Heart left ventricle (tissue), 16 donors: ENCODE measurements at regions not wholly inside any gene's neighbourhood (a gene's known extent, or its start where the extent isn't known, plus 50 kb on each side); places are given as distances from the start of the nearest gene placed in this dataset.
A peak's percentile ranks its signal among the peaks of the same experiment; 100 is the strongest.

Source experiments
- ATAC-seq, 4 donors: fragments of 200-7000 bp; cut with Tn5 transposase; one replicate each; pipeline ENCODE4 v1.9.1; 2020 to 2022; ENCODE audit warnings: moderate library complexity in 4 of 4, mild to moderate bottlenecking in 3 of 4, moderate number of reproducible peaks in 1 of 4
- DNase-seq, 5 donors: peaks; one replicate each; pipeline ENCODE4 v3.0.0-alpha.2; 2020
- H3K27ac ChIP-seq, 12 donors: fragments of 200-600 bp; sonication (generic) in 4 of 12; one replicate each; pipeline versions ENCODE4 v1.5.0 to v1.8.0; 2016 to 2022; ENCODE audit warnings: mild to moderate bottlenecking in 2 of 12
- H3K27me3 ChIP-seq, 9 donors: fragments of 200-600 bp; sonication (generic) in 2 of 9; one replicate each; pipeline versions ENCODE4 v1.5.1 to v1.8.0; 2016 to 2022; ENCODE audit warnings: mild to moderate bottlenecking in 3 of 9
- H3K36me3 ChIP-seq, 9 donors: fragments of 200-600 bp; sonication (generic) in 2 of 9; one replicate each; pipeline versions ENCODE4 v1.5.0 to v1.8.0; 2018 to 2022; ENCODE audit warnings: mild to moderate bottlenecking in 2 of 9
- H3K4me1 ChIP-seq, 12 donors: fragments of 200-600 bp; sonication (generic) in 4 of 12; one replicate each; pipeline versions ENCODE4 v1.5.0 to v1.8.0; 2016 to 2022; ENCODE audit warnings: mild to moderate bottlenecking in 3 of 12
- H3K4me3 ChIP-seq, 12 donors: fragments of 200-600 bp; sonication (generic) in 4 of 12; one replicate each; pipeline versions ENCODE4 v1.5.0 to v1.8.0; 2017 to 2022; ENCODE audit warnings: mild to moderate bottlenecking in 9 of 12, moderate library complexity in 4 of 12
- H3K9me3 ChIP-seq, 12 donors: fragments of 200-600 bp; sonication (generic) in 4 of 12; one replicate each; pipeline versions ENCODE4 v1.5.0 to v1.8.0; 2016 to 2022; ENCODE audit warnings: mild to moderate bottlenecking in 1 of 12
- CTCF ChIP-seq, 12 donors: fragments of 200-600 bp; sonication (generic) in 4 of 12; IDR thresholded peaks; one replicate each; pipeline versions ENCODE4 v1.5.0 to v1.8.0; 2018 to 2022; ENCODE audit warnings: antibody characterized with exemption in 12 of 12, mild to moderate bottlenecking in 5 of 12
- POLR2A ChIP-seq, 2 donors: fragments of 450-650 bp; IDR thresholded peaks; one replicate each; pipeline ENCODE4 v1.6.1; 2017; ENCODE audit warnings: antibody characterized with exemption in 2 of 2, mild to moderate bottlenecking in 2 of 2, moderate library complexity in 2 of 2
- whole genome bisulfite sequencing, 4 donors: extraction: QIAGEN DNeasy Blood & Tissue Kit in 2 of 4; methylation state at CpG; one replicate each; pipeline versions ENCODE4 v1.1.5 to v1.1.7; 2013 to 2018; 5-methylcytosine and 5-hydroxymethylcytosine counted together
- intact Hi-C, 10 donors: fragments of 100-400 bp; cut with DNase I; formaldehyde crosslinking; loops; one replicate each; pipeline versions ENCODE4 v1.11.1 to v1.14.2; 2022
- donor health status: ischemic (EF 13 %, LVEDD 7.1; RV severe dilation, severe dysfunction).
- donor health status: healthy with polysubstance abuse.
- donor health status: DM: no; HTN: yes; CAD: no.
- donor health status: DM: no; HTN: no; CAD: no.
- donor health status: ischemic (EF 25% LVEDD 6.9; RV normal size, moderate dysfunction).
- donor health status: ischemic (EF 25% LVEDD 5.7; RV mildly dilated, moderate dysfunction).
- donor health status: healthy.
- donor health status: DM: yes; HTN: yes; CAD: no.
- donor health status: ischemic (EF 35%, LVEDD 5.7; RV mildly dilated, moderate dysfunction).
- donor health status: nonischemic (EF 11% LVEDD 7.7; RV severe dilation, severe dysfunction).
- donor health status: DM: yes; HTN: yes; CAD: no.
- donor health status: PGD.
- donor health status: ischemic (EF 29% LVEDD 5.4; RV normal size, mild dysfunction).
- donor health status: nonischemic (EF 23%, LVEDD 6.1; RV moderate dilation, normal function).

- ATAC-seq (no peak), DNase-seq (peak in 1 of 5 donors; percentile 13)
- no peak overlapping the region for H3K4me3 ChIP-seq
- H3K9me3 ChIP-seq: no peaks in the 10 kb centered on the region
- intact Hi-C loops: no loop called here
- H3K4me1 ChIP-seq: peaks cover 0 to 4% (median 0%) of the 10 kb centered on the region in 12 donors
- TF ChIP-seq CTCF (IDR thresholded peaks at IDR 0.05): no peak
- no peak for TF ChIP-seq POLR2A (IDR thresholded peaks at IDR 0.05)
- 38 to 55% (median 51%) methylated on average over 4 of the region's 4 CpGs for WGBS, 4 donors
- no peak overlapping the region for H3K27ac ChIP-seq
- H3K27me3 ChIP-seq: no peaks in the 10 kb centered on the region
- no peaks in the 10 kb centered on the region for H3K36me3 ChIP-seq
These were observed 344.7 kb upstream of the RGMB start for GRCh38 chr5:98428806-98429205.

GRCh38 chr5:98432378-98432777 is 341.1 kb upstream of the RGMB start:
- no peak for DNase-seq
- no peaks in the 10 kb centered on the region for H3K36me3 ChIP-seq
- H3K9me3 ChIP-seq: no peaks in the 10 kb centered on the region
- WGBS, 4 donors: 43 to 62% (median 51%) methylated on average over 3 of the region's 3 CpGs
- TF ChIP-seq CTCF (IDR thresholded peaks at IDR 0.05) (no peak), POLR2A (IDR thresholded peaks at IDR 0.05) (no peak)
- H3K27ac ChIP-seq: no peak overlapping the region
- intact Hi-C loops: no loop called here
- no peaks in the 10 kb centered on the region for H3K27me3 ChIP-seq
- no peak overlapping the region for H3K4me3 ChIP-seq
- no peaks in the 10 kb centered on the region for H3K4me1 ChIP-seq
- ATAC-seq: no peak

GRCh38 chr5:98433022-98433421 is 340.4 kb upstream of the RGMB start:
- no peaks in the 10 kb centered on the region for H3K27me3 ChIP-seq
- WGBS, 4 donors: 36 to 55% (median 41%) methylated on average over 2 of the region's 2 CpGs
- TF ChIP-seq POLR2A (IDR thresholded peaks at IDR 0.05) (no peak), CTCF (IDR thresholded peaks at IDR 0.05) (no peak)
- H3K4me3 ChIP-seq: no peak overlapping the region
- H3K27ac ChIP-seq: no peak overlapping the region
- ATAC-seq (peak in 1 of 4 donors; percentile 55), DNase-seq (no peak)
- H3K9me3 ChIP-seq: no peaks in the 10 kb centered on the region
- H3K36me3 ChIP-seq: no peaks in the 10 kb centered on the region
- H3K4me1 ChIP-seq: no peaks in the 10 kb centered on the region
- intact Hi-C loops: no loop called here

- H3K36me3 ChIP-seq: no peaks in the 10 kb centered on the region
- DNase-seq (no peak), ATAC-seq (peak in 1 of 4 donors; percentile 56)
- intact Hi-C loops: no loop called here
- H3K27ac ChIP-seq: no peak overlapping the region
- H3K4me1 ChIP-seq: no peaks in the 10 kb centered on the region
- H3K4me3 ChIP-seq: no peak overlapping the region
- no peaks in the 10 kb centered on the region for H3K9me3 ChIP-seq
- H3K27me3 ChIP-seq: no peaks in the 10 kb centered on the region
- no peak for TF ChIP-seq CTCF (IDR thresholded peaks at IDR 0.05)
These were observed 339.8 kb upstream of the RGMB start for GRCh38 chr5:98433673-98434072.
